Mesodermal cell (in vitro differentiated cells): ENCODE measurements at regions not wholly inside any gene's neighbourhood (a gene's known extent, or its start where the extent isn't known, plus 50 kb on each side); places are given as distances from the start of the nearest gene placed in this dataset.

Experiments used
- H3K27ac ChIP-seq: 2 replicates; pipeline ENCODE4 v1.7.0; 2013; ENCODE audit warnings: mild to moderate bottlenecking, low read depth, low read length, moderate library complexity; ENCODE audit not compliant: severe bottlenecking
- H3K36me3 ChIP-seq: 2 replicates; pipeline ENCODE4 v1.7.1; 2013; ENCODE audit warnings: mild to moderate bottlenecking, low read length, moderate library complexity; ENCODE audit not compliant: control insufficient read depth, insufficient read depth
- H3K4me1 ChIP-seq: one replicate; pipeline ENCODE4 v1.7.1; 2013; ENCODE audit warnings: mild to moderate bottlenecking, low read length; ENCODE audit not compliant: insufficient read depth, control insufficient read depth, poor library complexity, severe bottlenecking
- H3K4me3 ChIP-seq: 2 replicates; pipeline ENCODE4 v1.7.0; 2013; ENCODE audit warnings: low read length, control low read depth, mild to moderate bottlenecking; ENCODE audit not compliant: insufficient read depth, poor library complexity, severe bottlenecking; ENCODE audit errors: extremely low read depth
- H3K9me3 ChIP-seq: 2 replicates; pipeline ENCODE4 v1.7.1; 2013; ENCODE audit warnings: mild to moderate bottlenecking, low read length, moderate library complexity; ENCODE audit not compliant: control insufficient read depth
- WGBS, 2 experiments: methylation state at CpG; one replicate each; pipeline ENCODE4 v1.1.5; 2013; ENCODE audit warnings: missing lambda C conversion rate in 2 of 2; ENCODE audit not compliant: insufficient coverage in 2 of 2; 5-methylcytosine and 5-hydroxymethylcytosine counted together

DNA sequence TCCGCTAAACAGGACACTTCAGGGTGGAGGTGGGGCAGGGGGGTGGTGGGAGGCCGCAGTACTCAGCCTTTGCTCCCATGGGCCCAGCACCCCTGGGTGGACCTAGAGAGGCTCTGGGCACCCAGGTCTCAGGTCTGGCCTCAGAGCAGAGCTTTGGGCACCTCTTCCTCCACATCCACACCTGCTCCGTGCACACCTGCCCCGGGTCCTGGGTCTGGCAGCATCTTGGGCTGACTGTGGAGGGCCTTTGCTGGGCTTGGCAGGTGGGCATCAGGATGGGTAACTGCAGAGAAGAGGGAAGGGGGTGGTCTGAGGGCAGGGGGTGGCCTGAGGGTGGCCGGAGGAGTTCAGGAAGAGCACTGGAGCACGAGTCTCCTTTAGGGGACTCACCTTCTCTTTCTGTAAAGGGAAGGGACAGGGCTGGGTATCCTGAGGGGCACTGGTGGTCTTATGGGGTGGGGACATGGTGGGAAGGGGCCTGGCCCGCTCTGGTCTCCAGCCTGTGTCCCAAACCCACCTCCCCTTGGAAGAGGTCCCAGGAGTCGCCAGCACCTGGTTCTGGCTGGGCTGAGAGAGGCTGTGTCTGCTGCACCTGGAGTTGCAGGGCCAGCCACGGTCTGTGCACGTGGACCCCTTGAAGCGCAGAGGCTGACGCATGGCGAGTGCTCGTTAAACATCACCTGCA, 106.7 kb upstream of the IER5L start:
- H3K27ac ChIP-seq: no peak overlapping the region
- WGBS, 2 experiments: 93 to 94% methylated on average over 6 to 10 of the region's 14 CpGs
- H3K4me1 ChIP-seq: no peaks in the 10 kb centered on the region
- H3K36me3 ChIP-seq: no peaks in the 10 kb centered on the region
- no peaks in the 10 kb centered on the region for H3K9me3 ChIP-seq
- no peak overlapping the region for H3K4me3 ChIP-seq

DNA sequence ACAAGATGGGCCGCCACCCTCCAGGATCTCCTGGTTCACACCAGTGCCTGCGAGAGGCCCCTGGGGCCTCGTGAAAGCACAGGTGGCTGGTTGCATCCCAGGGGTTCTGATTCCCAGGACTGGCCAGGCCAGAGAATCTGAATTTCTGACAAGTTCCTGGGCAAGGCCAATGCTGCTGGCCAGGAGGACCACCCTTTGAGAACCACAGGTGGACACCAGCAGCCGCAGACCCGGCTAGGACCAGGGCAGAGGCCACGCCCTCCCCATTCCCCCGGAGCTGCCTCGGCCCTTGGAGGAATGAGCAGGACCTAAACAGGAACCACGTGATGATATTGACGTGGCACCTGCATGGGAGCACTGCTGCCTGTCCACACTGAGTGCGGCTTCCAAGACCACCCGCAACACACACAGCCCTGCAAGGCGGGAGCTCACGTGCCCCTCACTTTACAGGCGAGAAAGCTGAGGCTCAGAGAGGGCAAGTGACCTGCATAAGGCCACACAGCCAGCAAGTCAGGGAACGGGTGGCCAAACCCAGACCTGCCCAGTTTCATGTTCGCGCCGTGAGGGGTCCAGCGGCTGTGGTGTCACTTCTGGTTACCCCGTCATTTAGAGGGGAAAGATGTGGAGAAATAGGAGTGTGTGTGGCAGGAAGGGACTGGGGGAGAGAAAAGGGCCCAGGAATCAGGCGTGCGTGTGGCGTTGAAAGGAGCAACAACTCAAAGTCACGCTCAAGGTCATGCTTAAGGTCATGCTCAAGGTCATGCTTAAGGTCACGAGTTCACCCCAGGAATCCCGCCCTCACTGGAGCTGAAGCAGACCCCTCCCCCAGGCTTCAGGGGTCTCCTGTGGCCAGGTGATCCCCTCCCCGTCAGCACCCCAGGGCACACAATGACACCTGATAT, 105.9 kb upstream of the IER5L start:
- Histone ChIP-seq H3K27ac (no peak overlapping the region), H3K36me3 (no peaks in the 10 kb centered on the region), H3K9me3 (no peaks in the 10 kb centered on the region), H3K4me3 (no peak overlapping the region), H3K4me1 (no peaks in the 10 kb centered on the region)
- 90 to 93% methylated on average over 24 to 27 of the region's 28 CpGs for WGBS, 2 experiments

DNA sequence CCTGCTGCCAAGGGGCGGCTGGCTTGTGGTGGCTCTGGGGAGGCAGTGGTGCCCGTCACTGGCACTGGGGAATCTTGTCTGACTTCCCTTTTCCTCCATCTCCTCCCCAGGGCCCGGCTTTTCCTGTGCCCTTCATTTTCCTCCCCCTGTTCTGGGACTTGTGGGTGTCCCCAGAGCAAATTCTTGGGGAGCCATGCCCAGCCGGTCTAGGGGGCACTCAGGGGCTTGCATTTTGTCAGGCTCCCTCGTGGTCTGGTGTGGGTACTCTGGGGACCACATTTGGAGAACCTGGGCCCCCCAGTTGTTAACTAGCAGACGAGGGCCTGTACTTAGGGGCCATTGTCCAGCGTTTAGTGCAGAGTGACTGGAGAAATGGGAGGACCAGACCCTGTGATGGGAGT, 105.2 kb upstream of the IER5L start:
- Histone ChIP-seq H3K36me3 (no peaks in the 10 kb centered on the region), H3K4me1 (peaks cover 4% of the 10 kb centered on the region), H3K27ac (no peak overlapping the region), H3K9me3 (no peaks in the 10 kb centered on the region), H3K4me3 (no peak overlapping the region)
- WGBS, 2 experiments: 78 to 92% methylated on average over 6 to 7 of the region's 7 CpGs

DNA sequence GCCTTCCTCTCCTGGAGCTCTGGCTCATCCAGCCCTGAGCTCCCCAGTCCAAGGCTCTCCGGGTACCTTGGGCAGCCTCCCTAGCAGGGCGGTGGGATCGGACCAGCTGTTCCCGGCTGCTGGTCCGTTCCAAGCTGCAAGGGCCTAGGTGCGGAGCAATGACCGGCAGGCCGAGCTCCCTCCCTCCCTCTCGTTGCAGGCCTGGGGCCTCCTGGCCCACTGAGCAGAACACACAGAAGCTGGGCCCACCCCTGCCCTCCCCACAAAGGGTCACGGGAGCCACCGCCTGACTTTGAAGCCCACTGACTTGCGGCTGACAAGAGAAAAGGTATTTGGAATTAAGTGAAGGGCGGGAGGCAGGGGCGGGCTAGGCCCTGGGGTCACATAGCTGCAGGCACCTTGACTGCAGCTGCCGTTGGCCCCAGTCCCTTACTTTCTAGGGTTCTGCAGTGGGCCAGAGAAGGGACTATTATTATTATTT, 104.7 kb upstream of the IER5L start:
- no peaks in the 10 kb centered on the region for H3K9me3 ChIP-seq
- 50 to 62% methylated on average over 9 to 12 of the region's 15 CpGs for WGBS, 2 experiments
- H3K4me3 ChIP-seq: no peak overlapping the region
- peaks cover 8% of the 10 kb centered on the region for H3K4me1 ChIP-seq
- H3K27ac ChIP-seq: no peak overlapping the region
- no peaks in the 10 kb centered on the region for H3K36me3 ChIP-seq

DNA sequence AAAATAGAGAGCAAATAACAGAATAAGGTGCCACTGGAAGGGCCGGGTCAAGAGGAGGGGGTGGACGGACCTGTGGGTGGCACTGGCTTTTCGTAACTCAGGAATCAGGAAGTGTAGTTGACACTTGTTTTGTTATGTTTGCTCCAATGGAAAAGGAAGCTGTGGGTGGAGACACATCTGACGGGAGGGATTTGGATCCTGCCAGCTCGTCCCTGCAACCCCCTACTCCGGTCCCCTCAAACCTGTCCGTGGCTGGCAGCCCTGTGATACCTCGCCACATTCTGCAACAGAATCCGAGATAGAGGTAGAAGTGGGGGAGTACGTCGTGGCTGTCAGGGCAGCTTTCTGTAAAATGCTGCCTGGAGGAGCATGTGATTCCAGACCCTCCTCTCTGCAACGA, 104.2 kb upstream of the IER5L start:
- Histone ChIP-seq H3K9me3 (no peaks in the 10 kb centered on the region), H3K4me3 (no peak overlapping the region), H3K4me1 (peaks cover 8% of the 10 kb centered on the region), H3K36me3 (no peaks in the 10 kb centered on the region), H3K27ac (no peak overlapping the region)
- WGBS, 2 experiments: 44 to 52% methylated on average over 11 to 12 of the region's 12 CpGs

DNA sequence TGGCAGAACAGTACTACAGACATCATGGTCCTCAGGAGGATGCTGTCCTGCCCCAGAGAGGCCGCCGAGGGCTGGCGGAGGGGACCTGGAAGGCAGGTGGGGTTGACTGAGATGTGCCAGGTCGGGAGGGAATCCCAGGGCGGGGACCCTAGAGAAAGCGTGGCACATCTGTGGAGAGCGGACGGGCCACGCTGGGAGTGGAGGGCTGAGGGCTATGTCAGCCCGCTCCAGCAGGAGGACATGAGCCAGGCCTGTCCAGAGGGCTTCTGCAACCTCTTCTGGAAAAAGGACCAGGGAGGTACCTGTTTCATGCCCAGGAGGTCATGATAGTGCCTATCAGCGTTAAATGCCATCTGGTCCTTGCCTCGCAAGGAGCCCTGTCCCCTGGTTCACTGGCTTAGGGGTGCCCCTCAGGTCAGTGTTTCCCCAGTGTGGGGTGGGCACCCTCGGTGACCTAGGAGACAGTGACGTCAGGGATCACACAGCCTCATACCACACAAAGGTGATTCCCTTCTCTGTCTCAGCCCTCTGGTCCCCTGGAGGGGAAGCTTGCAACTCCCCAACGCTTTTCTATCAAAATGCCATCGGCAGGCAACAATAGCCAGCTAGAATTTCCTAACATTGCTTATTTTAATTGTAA, 103.6 kb upstream of the IER5L start:
- Histone ChIP-seq H3K36me3 (no peaks in the 10 kb centered on the region), H3K27ac (no peak overlapping the region), H3K4me3 (no peak overlapping the region), H3K9me3 (no peaks in the 10 kb centered on the region), H3K4me1 (peaks cover 8% of the 10 kb centered on the region)
- WGBS, 2 experiments: 91 to 92% methylated on average over 14 of the region's 16 CpGs

DNA sequence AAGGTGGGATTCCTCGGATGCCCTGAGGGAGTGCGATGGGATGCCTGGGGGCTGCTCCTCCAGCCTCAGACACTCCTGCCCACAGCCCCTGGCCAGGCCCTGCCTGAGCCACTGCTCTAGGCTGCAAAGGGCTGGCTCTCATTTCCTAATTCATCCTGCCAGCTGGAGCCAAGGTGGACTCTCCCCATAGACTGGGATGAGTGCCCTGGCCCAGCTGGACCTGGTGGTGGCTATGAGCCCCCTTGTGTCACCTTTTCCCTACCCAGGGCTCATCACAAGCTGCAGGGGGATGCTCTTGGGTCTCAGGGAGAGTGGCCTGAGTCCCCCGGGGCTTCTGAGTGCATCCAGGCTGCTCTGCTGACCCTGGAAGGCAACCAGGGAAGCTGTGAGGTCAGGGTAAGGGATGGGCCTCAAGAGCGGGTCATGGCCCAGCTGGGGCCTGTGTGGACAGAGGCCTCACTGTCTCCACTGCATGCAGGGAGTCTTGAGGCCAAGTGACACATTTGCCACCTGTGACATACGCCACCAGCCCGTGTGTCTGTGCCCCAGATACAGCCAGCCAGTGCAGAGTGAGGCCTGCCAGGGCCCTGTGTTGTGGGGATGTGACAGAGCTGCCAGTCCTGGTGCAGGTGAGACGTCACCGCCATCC, 102.7 kb upstream of the IER5L start:
- WGBS, 2 experiments: 90 to 93% methylated on average over 4 to 5 of the region's 8 CpGs
- no peaks in the 10 kb centered on the region for H3K36me3 ChIP-seq
- H3K9me3 ChIP-seq: no peaks in the 10 kb centered on the region
- H3K4me1 ChIP-seq: peaks cover 8% of the 10 kb centered on the region
- no peak overlapping the region for H3K4me3 ChIP-seq
- no peak overlapping the region for H3K27ac ChIP-seq

DNA sequence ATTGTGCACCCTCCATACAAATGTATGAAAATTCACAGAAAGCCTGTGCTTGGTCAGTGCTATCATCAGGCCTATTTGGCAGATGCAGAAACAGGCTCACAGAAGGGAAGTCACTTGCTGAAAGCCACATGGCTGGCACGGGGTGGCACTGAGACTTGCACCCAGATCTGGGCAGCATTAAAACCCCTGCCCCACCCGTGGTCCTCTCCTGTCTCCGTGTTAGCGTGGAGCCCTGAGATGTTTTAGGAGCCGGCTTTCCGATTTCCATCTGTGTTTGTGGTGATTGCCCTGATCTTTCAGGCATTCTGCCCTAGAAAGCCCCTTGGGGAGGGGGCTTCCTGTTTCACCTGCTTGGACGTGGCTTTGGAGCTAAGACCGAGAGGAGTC, 102.2 kb upstream of the IER5L start:
- 88 to 89% methylated on average over 8 of the region's 8 CpGs for WGBS, 2 experiments
- no peak overlapping the region for H3K27ac ChIP-seq
- no peaks in the 10 kb centered on the region for H3K36me3 ChIP-seq
- H3K9me3 ChIP-seq: no peaks in the 10 kb centered on the region
- H3K4me1 ChIP-seq: peaks cover 8% of the 10 kb centered on the region
- no peak overlapping the region for H3K4me3 ChIP-seq

DNA sequence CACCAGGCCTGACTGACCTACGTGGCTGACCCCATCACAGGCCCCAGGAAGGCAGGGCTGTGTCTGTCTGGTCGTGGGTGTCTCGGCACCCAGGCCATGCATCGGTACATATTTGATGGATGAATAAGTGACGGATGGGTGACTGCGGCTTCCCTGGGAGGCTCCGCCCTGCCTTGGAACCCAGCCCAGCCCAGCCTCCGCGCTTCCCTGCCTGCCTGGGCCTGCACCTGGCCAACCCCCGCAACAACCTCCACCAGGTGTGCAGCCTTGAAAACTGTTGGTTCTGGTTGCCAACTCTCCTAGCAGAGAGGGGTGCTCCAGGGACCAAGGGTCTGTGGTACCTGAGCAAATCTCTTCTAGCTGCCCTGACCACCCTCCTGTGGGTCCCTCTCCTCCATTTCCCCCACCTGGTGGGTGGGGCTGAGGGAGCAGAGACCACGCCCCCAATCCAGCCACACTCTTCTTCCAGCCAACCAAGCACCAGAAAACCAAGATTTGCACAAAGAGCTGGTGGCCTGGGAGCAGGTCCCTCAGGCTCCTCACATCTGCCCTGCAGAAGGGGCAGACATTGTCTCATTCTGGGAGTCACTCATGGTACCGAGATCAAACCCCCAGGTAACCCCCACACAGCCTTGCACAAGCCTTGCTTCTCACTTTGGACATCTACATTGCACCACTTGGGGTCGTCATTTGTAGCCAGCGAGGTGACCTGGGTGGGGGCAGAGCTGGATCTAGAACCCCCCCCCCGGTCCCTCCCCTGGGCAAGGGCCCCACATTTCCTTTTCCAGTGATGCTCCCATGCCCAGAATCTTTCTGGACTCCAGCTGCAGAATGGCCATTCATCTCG, 100.6 kb upstream of the IER5L start:
- H3K4me1 ChIP-seq: peaks cover 8% of the 10 kb centered on the region
- 77 to 80% methylated on average over 7 to 11 of the region's 16 CpGs for WGBS, 2 experiments
- no peak overlapping the region for H3K4me3 ChIP-seq
- H3K9me3 ChIP-seq: no peaks in the 10 kb centered on the region
- no peaks in the 10 kb centered on the region for H3K36me3 ChIP-seq
- H3K27ac ChIP-seq: no peak overlapping the region
